GM19035 (cell line): ENCODE measurements at regions not wholly inside any gene's neighbourhood (a gene's known extent, or its start where the extent isn't known, plus 50 kb on each side); places are given as distances from the start of the nearest gene placed in this dataset.

Experiments
- ATAC-seq: cut with Tn5 transposase; IDR thresholded peaks from one replicate; pipeline ENCODE4 v1.9.1; 2021; ENCODE audit not compliant: unreplicated experiment

- ATAC-seq: no peak
These were observed 233.7 kb upstream of the NAV2 start for GRCh38 chr11:19478891-19479290.

- peak; percentile 89 for ATAC-seq
These were observed 234.4 kb upstream of the E2F8 start for GRCh38 chr11:19474954-19475721.

GRCh38 chr11:19474211-19474610 lies 233.5 kb upstream of the E2F8 start:
- ATAC-seq: no peak

- ATAC-seq: no peak
These were observed 231.9 kb upstream of the E2F8 start for GRCh38 chr11:19472679-19473078.

GRCh38 chr11:19467904-19468303 lies 227.2 kb upstream of the E2F8 start:
- ATAC-seq: no peak

- ATAC-seq: no peak
These were observed 225.6 kb upstream of the E2F8 start for GRCh38 chr11:19466314-19466713.

GRCh38 chr11:19463976-19464375 lies 223.2 kb upstream of the E2F8 start:
- ATAC-seq: no peak

GRCh38 chr11:19460718-19461405 lies 220.1 kb upstream of the E2F8 start:
- no peak for ATAC-seq

- ATAC-seq: no peak
These were observed 218.5 kb upstream of the E2F8 start for GRCh38 chr11:19459240-19459639.

- no peak for ATAC-seq
These were observed 218.0 kb upstream of the E2F8 start for GRCh38 chr11:19458721-19459120.

GRCh38 chr11:19458231-19458630 lies 217.5 kb upstream of the E2F8 start:
- ATAC-seq: no peak

- no peak for ATAC-seq
These were observed 215.0 kb upstream of the E2F8 start for GRCh38 chr11:19455731-19456130.

- no peak for ATAC-seq
These were observed 213.0 kb upstream of the E2F8 start for GRCh38 chr11:19453651-19454257.

GRCh38 chr11:19451609-19452008 lies 210.9 kb upstream of the E2F8 start:
- ATAC-seq: no peak

- no peak for ATAC-seq
These were observed 209.5 kb upstream of the E2F8 start for GRCh38 chr11:19450282-19450681.

- no peak for ATAC-seq
These were observed 207.9 kb upstream of the E2F8 start for GRCh38 chr11:19448651-19449050.

- ATAC-seq: no peak
These were observed 206.4 kb upstream of the E2F8 start for GRCh38 chr11:19447150-19447566.

- no peak for ATAC-seq
These were observed 205.0 kb upstream of the E2F8 start for GRCh38 chr11:19445771-19446170.

- no peak for ATAC-seq
These were observed 203.5 kb upstream of the E2F8 start for GRCh38 chr11:19444231-19444630.

- ATAC-seq: no peak
These were observed 201.8 kb upstream of the E2F8 start for GRCh38 chr11:19442554-19442910.

GRCh38 chr11:19441752-19442553 lies 201.2 kb upstream of the E2F8 start:
- ATAC-seq: peak; percentile 97
